ENCODE measurements at regions not wholly inside any gene's neighbourhood (a gene's known extent, or its start where the extent isn't known, plus 50 kb on each side); places are given as distances from the start of the nearest gene placed in this dataset.
A peak's percentile ranks its signal among the peaks of the same experiment; 100 is the strongest.

- peak overlapping the region in 2 of 4 donors; percentile 49 to 52 for H3K4me3 ChIP-seq
- peaks cover 0 to 6% of the 10 kb centered on the region in 2 donors for H3K27me3 ChIP-seq
- H3K9me3 ChIP-seq: no peaks in the 10 kb centered on the region
- no peak overlapping the region for H3K27ac ChIP-seq
- H3K36me3 ChIP-seq: no peaks in the 10 kb centered on the region
- DNase-seq: no peak
- no peaks in the 10 kb centered on the region for H3K4me1 ChIP-seq
- TF ChIP-seq POLR2A (IDR thresholded peaks at IDR 0.05): no peak
- no peak for TF ChIP-seq CTCF (IDR thresholded peaks at IDR 0.05)
Measured at GRCh38 chr15:29968895-29969561, 113.7 kb upstream of the GOLGA8J start.

GRCh38 chr15:29968099-29968894, 114.5 kb upstream of the GOLGA8J start:
- H3K27me3 ChIP-seq: peaks cover 0 to 6% of the 10 kb centered on the region in 2 donors
- no peak for DNase-seq
- H3K4me3 ChIP-seq: peak overlapping the region in 3 of 4 donors; percentile 3 to 52 (median 49)
- no peak overlapping the region for H3K27ac ChIP-seq
- H3K36me3 ChIP-seq: no peaks in the 10 kb centered on the region
- H3K9me3 ChIP-seq: no peaks in the 10 kb centered on the region
- TF ChIP-seq POLR2A (IDR thresholded peaks at IDR 0.05) (no peak), CTCF (IDR thresholded peaks at IDR 0.05) (no peak)
- H3K4me1 ChIP-seq: no peaks in the 10 kb centered on the region

- TF ChIP-seq CTCF (IDR thresholded peaks at IDR 0.05): no peak
- no peak for DNase-seq
- Histone ChIP-seq H3K9me3 (no peaks in the 10 kb centered on the region), H3K27ac (no peak overlapping the region), H3K4me3 (no peak overlapping the region), H3K36me3 (no peaks in the 10 kb centered on the region), H3K27me3 (no peaks in the 10 kb centered on the region), H3K4me1 (no peaks in the 10 kb centered on the region)
Measured at GRCh38 chr15:29962407-29962806, 120.3 kb upstream of the GOLGA8J start.

GRCh38 chr15:29959384-29960137, 123.2 kb upstream of the GOLGA8J start:
- TF ChIP-seq POLR2A (IDR thresholded peaks at IDR 0.05) (no peak), CTCF (IDR thresholded peaks at IDR 0.05) (no peak)
- no peaks in the 10 kb centered on the region for H3K27me3 ChIP-seq
- H3K4me1 ChIP-seq: no peaks in the 10 kb centered on the region
- no peak overlapping the region for H3K27ac ChIP-seq
- H3K9me3 ChIP-seq: no peaks in the 10 kb centered on the region
- H3K36me3 ChIP-seq: no peaks in the 10 kb centered on the region
- H3K4me3 ChIP-seq: no peak overlapping the region
- no peak for DNase-seq

- H3K27ac ChIP-seq: no peak overlapping the region
- H3K4me1 ChIP-seq: no peaks in the 10 kb centered on the region
- TF ChIP-seq POLR2A (IDR thresholded peaks at IDR 0.05) (no peak), CTCF (IDR thresholded peaks at IDR 0.05) (no peak)
- H3K27me3 ChIP-seq: no peaks in the 10 kb centered on the region
- no peak for DNase-seq
- no peaks in the 10 kb centered on the region for H3K9me3 ChIP-seq
- H3K4me3 ChIP-seq: no peak overlapping the region
- H3K36me3 ChIP-seq: no peaks in the 10 kb centered on the region
Measured at GRCh38 chr15:29952225-29952624, 130.0 kb upstream of the TJP1 start.

All from Peyer's patch (tissue), 4 donors.